HL-60 (cell line): ENCODE measurements at regions not wholly inside any gene's neighbourhood (a gene's known extent, or its start where the extent isn't known, plus 50 kb on each side); places are given as distances from the start of the nearest gene placed in this dataset.
A peak's percentile ranks its signal among the peaks of the same experiment; 100 is the strongest.

Experiments used
- DNase-seq, 2 experiments: peaks; one replicate each; pipeline ENCODE4 v3.0.0-alpha.2; 2010 to 2020; ENCODE audit warnings: low read depth in 1 of 2, low spot score in 1 of 2
- H3K27ac ChIP-seq: fragments of 250-450 bp; sonication (Bioruptor Pico); replicated peaks from 2 replicates; pipeline ENCODE4 v1.5.1; 2020; ENCODE audit warnings: mild to moderate bottlenecking, moderate library complexity
- H3K27me3 ChIP-seq: fragments of 250-450 bp; sonication (Bioruptor Pico); 2 replicates; pipeline ENCODE4 v1.5.1; 2021; ENCODE audit warnings: mild to moderate bottlenecking, moderate library complexity; ENCODE audit not compliant: insufficient read depth, poor library complexity, severe bottlenecking
- H3K4me3 ChIP-seq: replicated peaks from 2 replicates; pipeline ENCODE4 v1.5.1; 2011; ENCODE audit warnings: mild to moderate bottlenecking, control low read depth, low read length; ENCODE audit not compliant: insufficient read depth
- CTCF ChIP-seq: IDR thresholded peaks from one replicate; pipeline ENCODE4 v1.5.1; 2011; ENCODE audit warnings: low read length, control low read depth, inconsistent platforms; ENCODE audit not compliant: insufficient read depth
- GABPA ChIP-seq: IDR thresholded peaks from 2 replicates; pipeline ENCODE4 v1.6.1; 2012; ENCODE audit warnings: low read depth
- POLR2AphosphoS5 ChIP-seq: IDR thresholded peaks from 2 replicates; pipeline ENCODE4 v1.6.1; 2012; ENCODE audit warnings: low read depth
- REST ChIP-seq: IDR thresholded peaks from 2 replicates; pipeline ENCODE4 v1.6.1; 2012; ENCODE audit warnings: low read depth; ENCODE audit not compliant: insufficient replicate concordance
- SPI1 ChIP-seq: IDR thresholded peaks from 2 replicates; pipeline ENCODE4 v1.6.1; 2012; ENCODE audit warnings: low read depth, mild to moderate bottlenecking, borderline replicate concordance

- Histone ChIP-seq H3K27ac (no peak overlapping the region), H3K4me3 (no peak overlapping the region), H3K27me3 (no peaks in the 10 kb centered on the region)
- TF ChIP-seq GABPA: no peak
- no peak for TF ChIP-seq REST
- TF ChIP-seq SPI1: 0 out of 2 replicates have a peak, but pooled peaks have one; percentile 3
- no peak for DNase-seq
Measured at GRCh38 chr13:71274923-71275608, 591.9 kb downstream of the DACH1 start.

DNA sequence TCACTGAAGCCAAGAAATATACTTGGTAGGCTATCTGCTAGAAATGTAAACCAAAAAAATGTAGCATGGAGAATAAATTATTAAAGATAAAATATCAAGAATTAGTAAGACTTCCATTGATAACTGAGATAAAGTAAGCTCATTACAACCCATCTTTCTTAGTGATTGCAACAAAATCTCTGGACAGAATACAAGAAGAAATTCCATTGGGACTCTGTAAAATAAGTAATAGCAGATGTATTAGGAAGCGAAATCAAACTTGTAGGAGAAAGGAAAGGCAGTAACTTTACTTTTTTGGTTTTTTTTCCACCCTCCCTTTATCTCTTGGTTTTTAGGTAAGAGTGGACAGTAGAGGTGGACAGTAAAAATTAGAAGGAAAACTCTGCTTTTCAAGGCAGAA, 605.7 kb downstream of the DACH1 start:
- Histone ChIP-seq H3K27me3 (no peaks in the 10 kb centered on the region), H3K27ac (no peak overlapping the region), H3K4me3 (no peak overlapping the region)
- no peak for TF ChIP-seq GABPA
- TF ChIP-seq POLR2AphosphoS5: no peak
- no peak for TF ChIP-seq REST
- no peak for TF ChIP-seq SPI1
- TF ChIP-seq CTCF: no peak
- no peak for DNase-seq

DNA sequence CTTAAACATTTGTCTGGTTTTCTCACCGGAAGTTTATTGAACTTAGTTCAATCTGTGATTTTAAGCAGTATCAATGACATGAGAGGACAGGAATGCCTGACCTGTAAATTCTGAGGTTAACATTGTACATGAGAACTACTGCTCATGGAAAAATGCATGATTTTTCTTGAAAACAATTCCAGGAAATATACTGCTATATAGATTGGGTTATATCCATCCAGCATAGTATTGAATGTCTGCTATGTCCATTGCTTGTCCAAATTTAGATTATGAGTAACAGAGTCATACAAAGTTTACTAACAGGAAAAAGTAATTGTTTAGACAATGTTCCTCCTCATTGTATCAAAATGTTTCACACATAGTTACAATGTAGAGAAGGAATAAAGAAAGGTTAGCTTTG, 606.8 kb downstream of the DACH1 start:
- no peak for DNase-seq
- Histone ChIP-seq H3K27ac (no peak overlapping the region), H3K4me3 (no peak overlapping the region), H3K27me3 (no peaks in the 10 kb centered on the region)
- TF ChIP-seq SPI1 (no peak), GABPA (no peak), CTCF (no peak), REST (no peak), POLR2AphosphoS5 (no peak)
